ENCODE measurements at regions not wholly inside any gene's neighbourhood (a gene's known extent, or its start where the extent isn't known, plus 50 kb on each side); places are given as distances from the start of the nearest gene placed in this dataset.
A peak's percentile ranks its signal among the peaks of the same experiment; 100 is the strongest.
"Not testable (repeated sequence)": the region's sequence is repeated elsewhere in the genome, so short reads cannot be mapped to it uniquely, and the experiment has no call there.

GRCh38 chr10:108597657-108598319 is 1325.5 kb downstream of the XPNPEP1 start:
- no peak for DNase-seq (ENCODE audit: low spot score)

DNA sequence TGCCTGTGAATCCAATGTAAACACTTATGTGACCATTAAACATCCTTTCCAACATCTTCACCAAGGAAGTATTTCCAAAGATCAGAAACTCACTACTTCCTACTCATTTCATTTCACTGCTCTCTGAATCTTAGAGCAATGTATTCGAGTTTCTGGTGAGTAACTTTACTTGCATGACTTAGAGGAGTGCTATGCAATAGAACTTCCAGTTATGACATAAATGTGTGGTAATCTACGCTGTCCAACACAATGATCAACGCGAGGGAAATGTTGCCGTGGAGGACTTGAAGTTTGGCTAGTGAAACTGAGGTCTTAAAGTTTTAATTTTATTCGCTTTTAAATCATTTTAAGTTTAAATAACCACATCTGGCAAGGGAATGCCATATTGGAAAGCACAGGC is 1326.3 kb downstream of the XPNPEP1 start:
- peak; percentile 55 for DNase-seq (ENCODE audit: low spot score)

GRCh38 chr10:108592956-108593355 is 1330.4 kb downstream of the XPNPEP1 start:
- no peak for DNase-seq (ENCODE audit: low spot score)

DNA sequence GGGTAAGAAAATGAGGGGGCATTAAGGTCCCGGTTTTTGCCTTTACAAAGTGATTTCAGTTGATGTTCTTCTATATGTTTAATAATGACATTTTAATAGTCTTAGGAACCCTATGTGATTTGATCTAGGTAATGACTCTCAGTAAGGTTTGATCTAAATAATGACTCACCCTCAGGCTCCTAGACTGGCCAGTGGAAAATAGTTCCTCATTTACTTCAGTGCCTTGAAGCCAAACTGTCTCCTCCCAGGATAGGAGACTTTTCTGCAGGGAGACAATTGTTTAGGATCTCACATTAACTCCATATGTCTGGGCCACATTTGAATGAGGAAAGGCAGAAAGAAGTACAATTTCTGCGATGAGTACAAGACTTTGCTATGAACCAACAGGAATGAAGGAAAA is 1331.9 kb downstream of the XPNPEP1 start:
- DNase-seq (ENCODE audit: low spot score), result peak; percentile 12

DNA sequence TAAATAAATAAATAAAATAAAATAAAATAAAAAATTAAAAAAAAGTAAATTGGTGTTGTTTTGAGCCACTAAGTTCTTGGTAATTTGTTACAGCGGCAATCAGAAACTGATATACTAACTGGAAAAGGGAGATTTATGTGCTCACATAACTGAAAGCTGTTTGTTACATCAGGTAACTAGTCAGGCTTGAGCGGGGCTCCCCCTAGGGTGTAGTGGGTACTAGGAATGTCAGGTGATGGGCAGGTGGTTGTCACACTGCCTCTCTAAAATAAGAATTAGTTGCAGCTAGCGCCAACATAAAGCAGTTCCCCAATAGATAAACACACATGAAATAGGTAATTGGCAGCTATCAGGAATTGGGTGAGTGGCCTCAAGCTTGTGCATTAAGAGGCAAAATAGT is 1336.9 kb downstream of the XPNPEP1 start:
- DNase-seq (ENCODE audit: low spot score), result no peak

DNA sequence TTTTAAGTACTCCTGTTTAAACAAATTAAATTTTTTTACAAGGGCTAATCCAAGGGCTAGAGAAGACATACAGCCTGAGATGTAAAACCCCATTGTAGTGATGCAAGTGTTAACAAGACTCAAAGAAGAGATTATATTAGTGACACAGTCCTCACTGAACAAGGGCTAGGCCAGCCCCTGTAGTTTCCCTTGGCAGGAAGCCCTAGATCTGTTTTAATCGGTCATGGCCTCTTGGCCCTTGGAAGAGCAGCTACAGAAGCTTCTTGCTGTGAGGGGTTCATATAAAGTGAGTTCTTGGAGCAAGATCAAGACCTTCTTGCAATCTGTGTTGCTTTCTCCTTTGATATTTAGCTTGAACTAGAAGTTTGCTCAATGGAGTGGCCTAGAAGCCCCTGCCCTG is 1339.4 kb downstream of the XPNPEP1 start:
- DNase-seq (ENCODE audit: low spot score), result no peak

- DNase-seq (ENCODE audit: low spot score), result no peak
Observed at GRCh38 chr10:108582888-108583287, 1340.4 kb downstream of the XPNPEP1 start.

GRCh38 chr10:108582387-108582786 is 1340.9 kb downstream of the XPNPEP1 start:
- DNase-seq (ENCODE audit: low spot score), result peak; percentile 43

- no peak for DNase-seq (ENCODE audit: low spot score)
Observed at GRCh38 chr10:108578258-108578657, 1345.1 kb downstream of the XPNPEP1 start.

DNA sequence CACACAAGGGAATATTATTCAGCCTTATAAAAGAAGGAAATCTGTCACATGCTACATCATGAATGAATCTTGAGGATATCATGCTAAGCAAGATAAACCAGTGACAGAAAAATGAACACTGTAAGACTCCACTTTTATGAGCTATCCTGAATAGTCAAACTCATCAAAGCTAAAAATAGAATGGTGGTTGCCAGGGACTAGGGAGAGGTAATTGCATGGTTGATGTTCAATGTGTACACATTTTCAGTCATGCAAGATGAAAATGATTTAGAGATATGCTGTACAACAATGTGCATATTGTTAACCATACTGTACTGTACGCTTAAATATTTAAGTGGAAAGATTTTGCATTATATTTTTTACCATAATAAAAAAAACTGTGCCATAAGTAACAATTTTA is 1349.1 kb downstream of the XPNPEP1 start:
- no peak for DNase-seq (ENCODE audit: low spot score)

GRCh38 chr10:108568824-108569223 is 1354.5 kb downstream of the XPNPEP1 start:
- no peak for DNase-seq (ENCODE audit: low spot score)

DNA sequence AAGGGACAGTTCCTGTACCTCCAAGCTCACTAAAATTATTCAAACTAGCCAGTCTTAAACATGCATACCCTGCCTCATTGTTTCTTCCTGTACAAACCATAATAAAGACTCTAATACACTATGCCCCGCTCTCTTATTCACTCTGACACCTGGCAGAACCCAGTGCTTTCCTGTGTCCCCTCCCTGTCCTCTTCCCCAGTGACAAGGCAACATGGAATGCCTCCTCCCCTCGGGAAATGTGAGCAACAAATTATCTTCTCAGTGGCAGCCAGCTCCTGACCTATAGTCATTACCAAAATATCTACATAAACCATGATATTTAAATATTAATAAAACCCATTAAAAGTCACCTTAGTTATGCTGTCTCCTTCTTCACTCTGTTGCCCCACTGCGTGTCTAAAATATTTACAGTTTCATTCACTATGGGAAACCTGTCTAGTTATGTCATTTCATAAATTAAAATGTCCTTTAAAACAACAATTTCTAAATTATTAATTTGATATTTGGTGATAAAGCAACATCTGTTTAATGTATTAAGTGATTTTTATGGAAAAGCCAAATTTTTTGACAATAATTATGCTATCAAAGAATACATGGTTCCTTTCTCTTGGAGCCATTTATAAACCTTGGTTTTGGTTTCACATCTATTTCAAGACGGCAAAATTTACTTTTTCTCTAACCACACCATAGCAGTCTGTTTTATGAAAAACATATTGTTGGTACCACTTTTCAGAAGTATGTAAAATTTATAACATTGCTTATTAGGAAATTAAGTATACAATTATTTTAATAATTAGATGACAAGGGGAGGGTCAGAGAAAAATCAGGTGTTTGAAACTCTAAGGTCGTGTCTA is 1355.2 kb downstream of the XPNPEP1 start:
- no peak for DNase-seq (ENCODE audit: low spot score)

DNA sequence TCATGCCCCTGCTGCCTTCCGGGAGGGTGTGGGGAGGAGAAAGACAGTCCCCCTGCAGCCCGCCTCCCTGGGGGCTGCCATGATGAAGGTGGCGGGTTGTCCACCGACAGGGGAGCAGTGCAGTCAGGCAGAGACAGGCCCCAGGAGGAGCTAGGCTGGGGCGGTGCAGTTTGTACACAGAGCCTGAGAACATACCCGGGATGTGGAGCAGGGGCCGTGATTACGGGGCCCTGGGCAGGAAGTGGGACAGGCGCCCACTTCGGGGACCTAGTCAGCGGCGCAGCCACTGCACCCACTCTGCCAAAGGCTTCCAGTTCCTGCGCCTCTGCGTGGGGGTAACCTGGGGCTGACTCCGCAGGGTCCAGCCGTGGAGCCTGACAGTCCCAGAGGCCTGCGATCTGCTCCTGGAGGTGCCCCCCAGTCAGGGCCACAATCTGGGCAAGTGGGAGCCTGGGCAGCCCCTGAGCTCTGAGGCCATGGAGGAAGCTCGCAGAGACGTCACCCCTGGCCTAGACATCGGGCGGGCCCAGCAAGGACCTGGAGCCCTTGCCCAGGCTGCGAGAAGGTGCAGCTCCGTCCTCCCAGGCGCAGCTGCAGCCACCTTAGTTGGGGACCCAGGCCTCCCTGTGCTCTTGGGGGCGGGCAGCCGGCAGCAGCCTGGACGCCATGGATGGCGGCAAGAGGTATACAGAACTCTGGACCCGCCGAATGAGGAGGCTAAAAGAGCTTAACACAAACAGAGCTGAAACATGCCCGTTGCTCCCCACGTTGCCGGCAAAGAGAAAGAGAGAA is 1356.8 kb downstream of the XPNPEP1 start:
- no peak for DNase-seq (ENCODE audit: low spot score)

- DNase-seq (ENCODE audit: low spot score), result no peak
Observed at GRCh38 chr10:108562105-108562504, 1361.2 kb downstream of the XPNPEP1 start.

- peak; percentile 21 for DNase-seq (ENCODE audit: low spot score)
Observed at GRCh38 chr10:108561649-108562048, 1361.7 kb downstream of the XPNPEP1 start.

DNA sequence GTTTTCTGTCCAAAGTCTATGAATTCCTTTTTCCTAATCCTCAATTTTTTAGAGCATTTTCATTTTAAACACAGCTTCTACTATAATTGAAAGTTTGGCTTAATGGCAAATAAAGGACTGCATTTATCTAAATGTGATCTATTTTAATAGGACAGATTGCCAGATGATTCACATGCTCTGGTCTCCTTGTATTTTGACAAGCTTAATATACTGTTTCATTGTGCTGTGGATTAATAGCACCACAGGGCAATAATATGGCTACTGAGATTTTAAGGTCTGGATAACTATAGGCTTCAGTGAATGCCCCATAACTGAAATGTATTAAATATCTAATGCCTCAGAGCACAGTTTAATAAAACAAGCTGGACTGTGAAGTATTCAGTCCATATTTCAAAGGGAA is 1362.8 kb downstream of the XPNPEP1 start:
- no peak for DNase-seq (ENCODE audit: low spot score)

DNA sequence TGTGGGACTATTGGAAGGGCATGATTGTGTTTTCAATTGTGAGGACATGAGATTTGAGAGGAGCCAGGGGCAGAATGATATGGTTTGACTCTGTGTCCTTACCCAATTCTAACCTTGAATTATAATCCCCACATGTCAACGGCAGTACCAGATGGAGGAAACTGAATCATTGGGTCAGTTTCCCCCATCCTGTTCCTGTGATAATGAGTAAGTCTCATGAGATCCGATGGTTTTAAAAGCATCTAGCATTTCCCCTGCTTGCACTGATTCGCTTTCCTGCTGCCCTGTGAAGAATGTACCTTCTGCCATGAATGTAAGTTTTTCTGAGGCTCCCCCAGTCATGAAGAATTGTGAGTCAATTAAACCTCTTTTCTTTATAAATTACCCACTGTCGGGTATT is 1367.1 kb downstream of the XPNPEP1 start:
- no peak for DNase-seq (ENCODE audit: low spot score)

GRCh38 chr10:108545921-108546320 is 1377.4 kb downstream of the XPNPEP1 start:
- no peak for DNase-seq (ENCODE audit: low spot score)

DNA sequence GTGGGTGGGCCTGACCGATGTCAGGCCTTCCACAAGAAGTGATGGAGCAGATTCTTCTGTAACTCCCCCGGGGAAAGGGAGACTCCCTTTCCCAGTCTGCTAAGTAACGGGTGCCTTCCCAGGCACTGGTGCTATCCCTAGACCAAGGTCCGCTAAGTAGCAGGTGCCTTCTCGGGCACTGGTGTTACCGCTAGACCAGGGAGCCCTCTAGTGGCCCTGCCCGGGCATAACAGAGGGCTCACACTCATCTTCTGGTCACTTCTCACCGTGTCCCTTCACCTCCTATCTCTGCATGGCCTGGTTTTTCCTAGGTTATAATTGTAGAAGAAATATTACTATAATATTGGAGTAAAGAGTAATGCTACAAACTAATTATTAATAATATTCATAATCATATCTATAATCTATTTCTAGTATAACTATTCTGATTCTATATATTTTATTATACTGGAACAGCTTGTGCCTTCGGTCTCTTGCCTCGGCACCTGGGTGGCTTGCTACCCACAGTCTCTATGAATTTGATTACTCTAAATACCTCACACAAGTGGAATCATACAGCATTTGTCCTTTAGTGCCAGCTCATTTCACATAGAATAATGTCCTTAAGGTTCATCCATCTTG is 1378.7 kb downstream of the XPNPEP1 start:
- DNase-seq (ENCODE audit: low spot score), result peak; percentile 25

DNA sequence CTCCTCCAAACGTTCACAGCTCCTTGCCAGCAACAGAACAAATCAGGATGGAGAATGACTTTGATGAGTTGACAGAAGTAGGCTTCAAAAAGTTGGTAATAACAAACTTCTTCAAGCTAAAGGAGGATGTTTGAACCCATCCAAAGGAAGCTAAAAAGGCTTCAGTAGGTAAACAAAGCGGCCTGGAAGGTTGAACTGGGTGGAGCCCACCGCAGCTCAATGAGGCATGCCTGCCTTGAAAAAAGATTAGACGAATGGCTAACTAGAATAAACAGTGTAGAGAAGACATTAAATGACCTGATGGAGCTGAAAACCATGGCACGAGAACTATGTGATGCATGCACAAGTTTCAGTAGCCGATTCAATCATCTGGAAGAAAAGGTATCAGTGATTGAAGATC is 1369.0 kb upstream of the SORCS1 start:
- DNase-seq (ENCODE audit: low spot score), result not testable (repeated sequence)

DNA sequence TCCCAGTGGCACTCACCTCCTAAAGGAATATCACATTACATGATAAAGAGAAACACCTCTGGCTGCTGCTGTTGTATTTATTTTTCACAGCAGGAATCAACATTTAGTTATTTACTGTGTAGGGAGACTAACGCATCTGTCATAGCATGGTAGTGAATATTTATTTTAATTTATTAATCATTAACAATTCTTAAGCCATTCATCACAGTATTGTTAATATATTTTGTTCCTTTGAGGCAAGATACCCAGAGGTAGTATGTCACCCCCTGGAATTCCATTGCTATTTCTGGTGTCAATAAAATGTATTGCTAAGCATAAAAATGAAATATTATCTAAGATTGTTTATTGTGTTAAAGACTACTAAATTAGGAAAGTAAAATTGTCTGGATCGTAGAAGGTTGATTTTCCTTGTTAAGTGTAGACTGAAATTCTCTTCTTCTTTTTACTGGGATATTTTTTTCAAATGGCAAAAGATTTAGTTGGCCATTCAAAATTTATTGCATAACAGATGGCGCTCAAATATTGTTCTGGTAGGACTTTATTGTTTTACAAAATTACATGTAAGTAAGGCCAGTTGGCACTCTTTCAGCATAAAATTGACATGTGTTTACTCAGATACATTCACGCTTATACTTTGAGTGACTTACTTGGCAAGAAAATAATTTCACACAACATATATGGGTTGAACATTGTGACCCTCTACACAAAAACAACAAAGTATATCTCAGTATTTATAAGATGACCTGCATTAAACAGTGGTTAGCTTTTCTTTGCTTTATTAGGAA is 1358.7 kb upstream of the SORCS1 start:
- DNase-seq (ENCODE audit: low spot score), result no peak
